ENCODE measurements at regions not wholly inside any gene's neighbourhood (a gene's known extent, or its start where the extent isn't known, plus 50 kb on each side); places are given as distances from the start of the nearest gene placed in this dataset.
"Not testable (repeated sequence)": the region's sequence is repeated elsewhere in the genome, so short reads cannot be mapped to it uniquely, and the experiment has no call there.

GRCh38 chr5:125685771-125686170, 737.4 kb upstream of the GRAMD2B start:
- Mint-ChIP-seq H3K9me3 (ENCODE audit: low read depth) (peaks cover 16% of the 10 kb centered on the region), H3K4me1 (ENCODE audit: low read depth) (peaks cover 8% of the 10 kb centered on the region), H3K36me3 (ENCODE audit: insufficient read depth) (no peaks in the 10 kb centered on the region), H3K27ac (no peak overlapping the region), H3K27me3 (no peaks in the 10 kb centered on the region), H3K4me3 (ENCODE audit: low read depth) (no peak overlapping the region)
- no peak for DNase-seq (ENCODE audit: low spot score, unreplicated experiment)
- no peak for TF ChIP-seq CTCF (IDR thresholded peaks at IDR 0.05; ENCODE audit: unreplicated experiment)

- not testable (repeated sequence) for H3K4me3 Mint-ChIP-seq (ENCODE audit: low read depth)
Observed at GRCh38 chr5:125691738-125692530, 731.3 kb upstream of the GRAMD2B start.

GRCh38 chr5:125695996-125696655, 727.1 kb upstream of the GRAMD2B start:
- no peaks in the 10 kb centered on the region for H3K27me3 Mint-ChIP-seq
- no peak for TF ChIP-seq CTCF (IDR thresholded peaks at IDR 0.05; ENCODE audit: unreplicated experiment)
- DNase-seq (ENCODE audit: low spot score, unreplicated experiment) = no peak
- H3K4me3 Mint-ChIP-seq (ENCODE audit: low read depth) = no peak overlapping the region
- peaks cover 5% of the 10 kb centered on the region for H3K9me3 Mint-ChIP-seq (ENCODE audit: low read depth)
- H3K36me3 Mint-ChIP-seq (ENCODE audit: insufficient read depth) = no peaks in the 10 kb centered on the region
- no peak overlapping the region for H3K27ac Mint-ChIP-seq
- H3K4me1 Mint-ChIP-seq (ENCODE audit: low read depth) = peaks cover 36% of the 10 kb centered on the region

More at GRCh38 chr5:125691738-125692530, 731.3 kb upstream of the GRAMD2B start:
- not testable (repeated sequence) for DNase-seq (ENCODE audit: low spot score, unreplicated experiment); H3K27me3 Mint-ChIP-seq; H3K36me3 Mint-ChIP-seq (ENCODE audit: insufficient read depth); H3K27ac Mint-ChIP-seq
- peaks cover 14% of the 10 kb centered on the region for H3K4me1 Mint-ChIP-seq (ENCODE audit: low read depth)
- H3K9me3 Mint-ChIP-seq (ENCODE audit: low read depth) = peaks cover 14% of the 10 kb centered on the region

- TF ChIP-seq CTCF (IDR thresholded peaks at IDR 0.05; ENCODE audit: unreplicated experiment) = no peak
- Mint-ChIP-seq H3K4me3 (ENCODE audit: low read depth) (no peak overlapping the region), H3K27me3 (no peaks in the 10 kb centered on the region), H3K36me3 (ENCODE audit: insufficient read depth) (no peaks in the 10 kb centered on the region), H3K4me1 (ENCODE audit: low read depth) (peaks cover 36% of the 10 kb centered on the region), H3K9me3 (ENCODE audit: low read depth) (peaks cover 4% of the 10 kb centered on the region), H3K27ac (no peak overlapping the region)
- no peak for DNase-seq (ENCODE audit: low spot score, unreplicated experiment)
Observed at GRCh38 chr5:125696762-125697161, 726.4 kb upstream of the GRAMD2B start.

GRCh38 chr5:125698420-125698819, 724.8 kb upstream of the GRAMD2B start:
- H3K4me1 Mint-ChIP-seq (ENCODE audit: low read depth) = peaks cover 36% of the 10 kb centered on the region
- TF ChIP-seq CTCF (IDR thresholded peaks at IDR 0.05; ENCODE audit: unreplicated experiment) = no peak
- H3K27ac Mint-ChIP-seq = no peak overlapping the region
- H3K27me3 Mint-ChIP-seq = no peaks in the 10 kb centered on the region
- no peaks in the 10 kb centered on the region for H3K9me3 Mint-ChIP-seq (ENCODE audit: low read depth)
- H3K4me3 Mint-ChIP-seq (ENCODE audit: low read depth) = no peak overlapping the region
- no peaks in the 10 kb centered on the region for H3K36me3 Mint-ChIP-seq (ENCODE audit: insufficient read depth)
- no peak for DNase-seq (ENCODE audit: low spot score, unreplicated experiment)
